ENCODE measurements at regions not wholly inside any gene's neighbourhood (a gene's known extent, or its start where the extent isn't known, plus 50 kb on each side); places are given as distances from the start of the nearest gene placed in this dataset.
"Not testable (repeated sequence)": the region's sequence is repeated elsewhere in the genome, so short reads cannot be mapped to it uniquely, and the experiment has no call there.

- DNase-seq (ENCODE audit: low spot score): no peak
These were observed 672.2 kb upstream of the AMOT start for GRCh38 chrX:113512700-113513395.

GRCh38 chrX:113510586-113510985 lies 670.0 kb upstream of the AMOT start:
- DNase-seq (ENCODE audit: low spot score): no peak

- no peak for DNase-seq (ENCODE audit: low spot score)
These were observed 652.3 kb upstream of the AMOT start for GRCh38 chrX:113492895-113493294.

- no peak for DNase-seq (ENCODE audit: low spot score)
These were observed 632.8 kb upstream of the AMOT start for GRCh38 chrX:113473418-113473817.

GRCh38 chrX:113473015-113473414 lies 632.4 kb upstream of the AMOT start:
- DNase-seq (ENCODE audit: low spot score): not testable (repeated sequence)

- DNase-seq (ENCODE audit: low spot score): no peak
These were observed 629.5 kb upstream of the AMOT start for GRCh38 chrX:113470166-113470565.

- no peak for DNase-seq (ENCODE audit: low spot score)
These were observed 617.1 kb upstream of the AMOT start for GRCh38 chrX:113457719-113458118.

- DNase-seq (ENCODE audit: low spot score): no peak
These were observed 615.0 kb upstream of the AMOT start for GRCh38 chrX:113455582-113455981.

- DNase-seq (ENCODE audit: low spot score): no peak
These were observed 588.4 kb upstream of the AMOT start for GRCh38 chrX:113429011-113429410.

GRCh38 chrX:113422323-113422722 lies 581.7 kb upstream of the AMOT start:
- no peak for DNase-seq (ENCODE audit: low spot score)

- DNase-seq (ENCODE audit: low spot score): no peak
These were observed 580.8 kb upstream of the AMOT start for GRCh38 chrX:113421432-113421831.

GRCh38 chrX:113412106-113412505 lies 571.5 kb upstream of the AMOT start:
- no peak for DNase-seq (ENCODE audit: low spot score)

- DNase-seq (ENCODE audit: low spot score): no peak
These were observed 568.2 kb upstream of the AMOT start for GRCh38 chrX:113408843-113409242.

- DNase-seq (ENCODE audit: low spot score): no peak
These were observed 559.6 kb upstream of the AMOT start for GRCh38 chrX:113400193-113400704.

GRCh38 chrX:113399506-113400192 lies 559.0 kb upstream of the AMOT start:
- DNase-seq (ENCODE audit: low spot score): no peak

- DNase-seq (ENCODE audit: low spot score): no peak
These were observed 551.7 kb upstream of the AMOT start for GRCh38 chrX:113392355-113392754.

- DNase-seq (ENCODE audit: low spot score): no peak
These were observed 551.2 kb upstream of the AMOT start for GRCh38 chrX:113391875-113392274.

- no peak for DNase-seq (ENCODE audit: low spot score)
These were observed 549.9 kb upstream of the AMOT start for GRCh38 chrX:113390531-113390930.

GRCh38 chrX:113389846-113390245 lies 549.2 kb upstream of the AMOT start:
- DNase-seq (ENCODE audit: low spot score): no peak

- no peak for DNase-seq (ENCODE audit: low spot score)
These were observed 544.0 kb upstream of the AMOT start for GRCh38 chrX:113384628-113385027.

GRCh38 chrX:113373421-113373820 lies 532.8 kb upstream of the AMOT start:
- DNase-seq (ENCODE audit: low spot score): not testable (repeated sequence)

GRCh38 chrX:113370006-113370405 lies 529.4 kb upstream of the AMOT start:
- no peak for DNase-seq (ENCODE audit: low spot score)

- DNase-seq (ENCODE audit: low spot score): no peak
These were observed 528.4 kb upstream of the AMOT start for GRCh38 chrX:113369056-113369455.

- DNase-seq (ENCODE audit: low spot score): no peak
These were observed 512.5 kb upstream of the AMOT start for GRCh38 chrX:113353134-113353533.

Measured in LoVo (cell line).